Nephron (organoid): ENCODE measurements at regions not wholly inside any gene's neighbourhood (a gene's known extent, or its start where the extent isn't known, plus 50 kb on each side); places are given as distances from the start of the nearest gene placed in this dataset.

Source experiments
- H3K27ac Mint-ChIP-seq, 3 experiments: 2 replicates each; pipeline ENCODE4 v1.8.0; 2020; ENCODE audit warnings: mixed read lengths in 3 of 3, mild to moderate bottlenecking in 2 of 3, moderate library complexity in 1 of 3
- H3K27me3 Mint-ChIP-seq: 2 replicates; pipeline ENCODE4 v1.8.0; 2021; ENCODE audit warnings: low read depth, mild to moderate bottlenecking, moderate library complexity, mixed read lengths
- H3K36me3 Mint-ChIP-seq: 2 replicates; pipeline ENCODE4 v1.8.0; 2020; ENCODE audit warnings: low read depth, mixed read lengths
- H3K4me1 Mint-ChIP-seq: 2 replicates; pipeline ENCODE4 v1.8.0; 2020; ENCODE audit warnings: mixed read lengths
- H3K4me3 Mint-ChIP-seq, 3 experiments: 2 replicates each; pipeline ENCODE4 v1.8.0; 2020; ENCODE audit warnings: mild to moderate bottlenecking in 3 of 3, mixed read lengths in 3 of 3, moderate library complexity in 2 of 3
- H3K9me3 Mint-ChIP-seq: 2 replicates; pipeline ENCODE4 v1.8.0; 2020; ENCODE audit warnings: mixed read lengths
- TF ChIP-seq, protein P1 (sequence below), 3 experiments: fragments of 200-600 bp; sonication (generic); IDR thresholded peaks; one replicate each; pipeline ENCODE4 v1.5.0; 2021; ENCODE audit warnings: antibody characterized with exemption in 3 of 3; ENCODE audit not compliant: unreplicated experiment in 3 of 3

DNA sequence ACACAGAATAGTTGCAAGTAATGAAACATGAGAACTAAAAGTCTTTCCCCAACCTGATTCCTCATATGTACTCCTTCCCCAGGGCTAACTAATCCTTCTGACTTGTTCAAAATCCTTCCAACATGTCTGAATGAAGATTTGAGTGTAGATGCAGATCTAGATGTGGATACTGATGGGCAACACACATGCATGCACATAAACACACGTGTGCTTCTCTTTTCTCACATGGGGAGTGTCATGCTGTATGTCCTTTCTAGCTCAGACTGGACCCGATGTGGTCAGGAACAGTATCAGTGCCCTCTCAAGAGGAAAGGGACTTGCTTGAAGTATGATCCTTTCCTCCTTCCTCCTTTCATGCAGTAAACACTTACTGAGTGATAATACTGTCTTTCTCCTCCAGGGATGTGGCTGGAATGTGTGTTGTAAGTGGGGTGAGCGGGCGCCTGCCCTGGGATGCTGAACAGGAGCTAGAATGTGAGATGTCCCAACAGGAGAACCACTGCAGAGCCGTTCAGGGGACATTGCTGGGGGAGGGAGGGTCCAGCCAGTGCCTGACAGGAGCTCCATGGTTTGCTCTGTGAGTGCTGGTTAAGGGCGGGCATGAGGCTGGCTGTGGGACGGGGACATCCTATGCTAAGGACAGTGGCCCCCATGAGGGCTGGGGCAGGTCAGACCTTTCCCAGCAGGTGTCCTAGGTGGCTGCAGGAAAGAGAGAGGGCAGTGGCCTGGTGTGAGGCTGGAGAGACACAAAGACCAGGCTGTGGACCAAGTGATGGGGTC, 146.9 kb downstream of the TEX29 start:
- Mint-ChIP-seq H3K36me3 (no peaks in the 10 kb centered on the region), H3K27me3 (peaks cover 46% of the 10 kb centered on the region), H3K9me3 (no peaks in the 10 kb centered on the region), H3K27ac (no peak overlapping the region), H3K4me1 (no peaks in the 10 kb centered on the region), H3K4me3 (no peak overlapping the region)
- TF ChIP-seq, protein P1, sequence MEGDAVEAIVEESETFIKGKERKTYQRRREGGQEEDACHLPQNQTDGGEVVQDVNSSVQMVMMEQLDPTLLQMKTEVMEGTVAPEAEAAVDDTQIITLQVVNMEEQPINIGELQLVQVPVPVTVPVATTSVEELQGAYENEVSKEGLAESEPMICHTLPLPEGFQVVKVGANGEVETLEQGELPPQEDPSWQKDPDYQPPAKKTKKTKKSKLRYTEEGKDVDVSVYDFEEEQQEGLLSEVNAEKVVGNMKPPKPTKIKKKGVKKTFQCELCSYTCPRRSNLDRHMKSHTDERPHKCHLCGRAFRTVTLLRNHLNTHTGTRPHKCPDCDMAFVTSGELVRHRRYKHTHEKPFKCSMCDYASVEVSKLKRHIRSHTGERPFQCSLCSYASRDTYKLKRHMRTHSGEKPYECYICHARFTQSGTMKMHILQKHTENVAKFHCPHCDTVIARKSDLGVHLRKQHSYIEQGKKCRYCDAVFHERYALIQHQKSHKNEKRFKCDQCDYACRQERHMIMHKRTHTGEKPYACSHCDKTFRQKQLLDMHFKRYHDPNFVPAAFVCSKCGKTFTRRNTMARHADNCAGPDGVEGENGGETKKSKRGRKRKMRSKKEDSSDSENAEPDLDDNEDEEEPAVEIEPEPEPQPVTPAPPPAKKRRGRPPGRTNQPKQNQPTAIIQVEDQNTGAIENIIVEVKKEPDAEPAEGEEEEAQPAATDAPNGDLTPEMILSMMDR (IDR thresholded peaks at IDR 0.05; ENCODE audit: unreplicated experiment in 3 of 3) = no peak

DNA sequence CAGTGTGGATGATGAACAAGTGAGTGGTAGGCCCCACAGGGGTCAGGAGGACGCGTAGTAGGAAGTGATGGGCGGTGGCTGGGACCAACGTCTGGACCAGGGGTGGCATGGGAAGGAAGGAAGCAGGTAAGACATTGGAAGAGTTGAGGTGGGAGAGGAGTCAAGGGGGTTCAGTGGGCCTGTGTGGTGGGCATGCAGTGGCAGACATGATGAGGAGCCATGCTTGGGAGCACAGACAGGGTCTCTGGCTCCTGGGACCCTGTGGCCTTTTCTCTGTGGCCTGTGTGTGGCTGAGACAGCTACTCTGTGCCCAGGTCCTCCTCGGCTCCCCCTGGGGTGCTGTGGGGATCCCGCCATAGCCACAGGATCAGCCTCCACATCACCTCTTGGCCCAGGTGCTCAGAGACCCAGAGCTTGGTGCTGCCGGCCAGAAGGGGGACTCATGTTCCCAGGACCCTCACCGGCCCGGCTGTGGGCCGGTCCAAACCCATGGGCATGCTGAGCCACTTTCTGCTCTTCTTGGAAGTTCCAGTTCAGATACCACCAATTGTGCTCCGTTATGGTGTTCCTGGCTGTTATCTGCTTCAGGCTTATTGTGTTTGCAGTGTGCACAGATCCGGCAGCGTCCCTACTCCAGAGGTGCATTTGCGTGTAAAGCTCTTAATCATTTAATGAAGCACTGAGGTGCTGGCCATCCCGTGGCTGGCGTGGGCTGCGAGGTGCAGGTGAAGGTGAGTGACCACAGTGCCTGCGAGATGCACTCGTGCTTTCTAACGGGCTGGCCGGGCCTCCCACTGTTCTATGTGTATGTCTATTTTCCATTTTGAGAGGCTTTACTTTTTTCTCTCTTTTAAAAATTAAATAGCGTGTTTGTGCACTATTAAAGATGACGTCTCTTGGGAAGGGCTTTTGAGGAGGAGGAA, 147.9 kb downstream of the TEX29 start:
- TF ChIP-seq, protein P1 (IDR thresholded peaks at IDR 0.05; ENCODE audit: unreplicated experiment in 3 of 3) = no peak
- Mint-ChIP-seq H3K27ac (no peak overlapping the region), H3K27me3 (peaks cover 44% of the 10 kb centered on the region), H3K4me1 (no peaks in the 10 kb centered on the region), H3K4me3 (no peak overlapping the region), H3K9me3 (no peaks in the 10 kb centered on the region), H3K36me3 (no peaks in the 10 kb centered on the region)

DNA sequence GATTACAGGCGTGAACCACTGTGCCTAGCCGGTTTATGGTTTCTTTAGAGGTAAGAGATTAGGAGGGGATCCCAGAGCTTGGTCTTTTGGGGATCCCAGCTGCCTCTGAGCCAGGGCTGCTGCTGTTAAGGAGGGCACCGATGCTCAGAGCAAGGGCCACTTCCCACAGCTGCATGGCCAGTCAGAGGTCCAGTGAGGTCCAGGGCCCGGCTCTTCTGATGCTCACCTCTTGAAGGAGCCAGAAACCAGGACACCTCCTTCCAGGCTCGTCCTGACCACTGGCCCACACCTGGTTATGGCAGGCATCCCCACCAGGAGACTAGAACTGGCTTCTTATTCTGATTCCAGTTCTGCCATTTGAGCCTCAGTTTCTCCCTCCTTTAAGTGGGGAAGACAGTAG, 149.0 kb downstream of the TEX29 start:
- Mint-ChIP-seq H3K9me3 (no peaks in the 10 kb centered on the region), H3K27me3 (peaks cover 37% of the 10 kb centered on the region), H3K27ac (no peak overlapping the region), H3K4me1 (no peaks in the 10 kb centered on the region), H3K4me3 (no peak overlapping the region), H3K36me3 (no peaks in the 10 kb centered on the region)
- TF ChIP-seq, protein P1 (IDR thresholded peaks at IDR 0.05; ENCODE audit: unreplicated experiment in 3 of 3) = no peak

DNA sequence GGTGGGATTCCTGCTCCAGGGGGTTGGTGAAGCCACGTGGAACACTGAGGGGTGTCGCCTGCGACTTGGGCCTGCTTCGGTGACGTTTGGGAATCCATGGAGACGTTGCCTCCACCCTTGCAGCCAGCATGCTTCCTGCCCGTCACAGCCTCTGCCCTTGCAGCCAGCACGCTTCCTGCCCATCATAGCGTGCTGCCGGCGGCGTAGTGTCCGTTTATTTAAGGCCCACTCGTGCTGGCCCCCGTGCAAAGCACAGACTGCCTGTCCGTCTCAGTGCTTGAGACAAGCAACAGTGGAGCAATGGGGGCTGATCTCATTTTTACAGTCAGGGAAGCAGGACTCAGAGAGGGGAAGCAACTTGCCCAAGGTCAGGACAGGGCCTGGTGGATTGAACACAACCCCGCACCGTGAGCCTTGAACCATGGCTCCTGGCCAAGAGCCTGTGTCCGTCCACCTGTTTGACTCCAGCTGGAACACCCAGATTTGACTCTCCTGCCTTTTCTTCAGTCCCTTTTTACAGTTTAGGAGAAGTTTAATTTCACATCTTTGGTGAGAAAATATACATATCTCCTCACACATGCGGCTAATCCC, 149.6 kb downstream of the TEX29 start:
- Mint-ChIP-seq H3K4me1 (no peaks in the 10 kb centered on the region), H3K27me3 (peaks cover 34% of the 10 kb centered on the region), H3K36me3 (no peaks in the 10 kb centered on the region), H3K27ac (no peak overlapping the region), H3K4me3 (no peak overlapping the region), H3K9me3 (no peaks in the 10 kb centered on the region)
- TF ChIP-seq, protein P1 (IDR thresholded peaks at IDR 0.05; ENCODE audit: unreplicated experiment in 3 of 3) = no peak

DNA sequence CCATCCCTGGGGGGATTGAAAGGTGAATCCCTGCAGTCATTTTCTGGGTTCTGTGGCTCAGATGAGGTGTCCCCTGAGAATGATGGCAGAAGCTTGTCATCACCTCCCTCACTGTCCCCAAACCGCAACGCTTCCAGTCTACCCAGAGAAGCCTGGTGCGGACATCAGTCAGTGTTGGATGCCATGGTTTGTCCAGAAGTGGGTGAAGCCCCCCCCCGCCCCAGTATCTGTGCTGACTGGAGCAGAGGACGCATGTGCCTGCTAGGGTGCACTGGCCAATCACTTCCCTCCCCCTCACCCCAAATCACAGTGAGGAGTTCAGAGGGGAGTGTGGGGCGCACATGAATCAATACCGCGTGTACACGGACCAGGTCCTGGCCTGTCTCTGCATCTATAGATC, 150.5 kb downstream of the TEX29 start:
- no peaks in the 10 kb centered on the region for H3K36me3 Mint-ChIP-seq
- TF ChIP-seq, protein P1 (IDR thresholded peaks at IDR 0.05; ENCODE audit: unreplicated experiment in 3 of 3) = no peak
- H3K4me1 Mint-ChIP-seq = no peaks in the 10 kb centered on the region
- H3K4me3 Mint-ChIP-seq = no peak overlapping the region
- H3K9me3 Mint-ChIP-seq = no peaks in the 10 kb centered on the region
- peaks cover 38% of the 10 kb centered on the region for H3K27me3 Mint-ChIP-seq
- no peak overlapping the region for H3K27ac Mint-ChIP-seq
